Amniotic stem cell (primary cell): ENCODE measurements at regions not wholly inside any gene's neighbourhood (a gene's known extent, or its start where the extent isn't known, plus 50 kb on each side); places are given as distances from the start of the nearest gene placed in this dataset.

ENCODE experiments used
- DNase-seq: peaks from one replicate; lab custom pipeline; 2025; lab: John Stamatoyannopoulos, UW

DNA sequence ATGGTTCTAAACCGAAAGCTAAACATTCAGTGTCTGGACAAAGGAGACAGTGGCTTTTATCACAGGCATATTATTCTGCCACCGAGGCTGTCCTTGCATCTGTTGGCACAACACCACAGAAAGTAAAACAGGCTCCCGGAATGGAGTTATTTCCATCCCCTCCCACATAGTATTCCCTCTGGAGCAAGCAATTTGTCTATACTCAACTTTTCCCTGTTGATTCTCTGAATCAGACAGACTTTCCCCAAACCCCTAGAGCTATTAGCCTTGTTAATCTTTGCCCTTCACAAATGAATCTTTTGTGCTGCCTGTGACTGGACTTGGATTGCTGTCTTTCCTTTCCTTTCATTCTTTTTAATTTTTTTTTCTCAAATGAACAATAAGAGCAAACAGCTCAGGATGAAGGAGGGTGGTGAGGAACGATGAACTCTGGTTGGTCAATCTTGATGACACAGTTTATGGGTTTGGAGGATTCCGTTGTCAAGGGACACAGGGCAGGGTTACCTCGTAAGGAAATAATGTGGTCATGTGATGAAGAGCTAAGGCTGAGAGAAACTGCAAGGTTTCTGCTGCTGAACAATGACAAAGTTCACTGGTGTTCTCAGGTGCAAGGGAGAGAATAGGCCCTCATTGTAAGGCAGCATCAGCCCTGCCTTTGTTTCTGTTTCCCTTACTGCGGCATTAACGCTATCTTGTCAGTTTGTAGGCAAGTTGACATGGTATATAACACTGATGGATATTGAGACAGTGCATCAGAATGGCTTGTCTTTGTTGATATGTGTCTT, 275.0 kb upstream of the BMP2 start:
- no peak for DNase-seq

DNA sequence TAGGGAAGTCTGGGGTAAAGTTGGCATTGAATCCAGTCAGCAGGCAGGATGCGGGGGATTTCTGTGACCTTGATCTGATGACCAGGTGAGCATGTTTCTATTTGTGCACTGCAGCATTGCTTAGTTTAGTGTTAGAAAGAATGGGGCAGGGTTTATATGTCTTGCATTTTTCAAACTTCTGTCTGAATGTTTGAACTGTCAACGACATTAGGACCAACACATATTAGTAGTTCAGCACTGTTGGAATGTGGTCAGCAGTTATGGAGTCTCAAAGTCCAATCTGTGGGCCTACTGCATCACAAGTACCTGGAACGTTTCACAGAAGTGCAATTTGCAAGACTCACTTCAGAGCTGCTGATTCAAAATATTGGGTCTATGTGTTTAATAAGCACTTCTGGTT, 276.6 kb upstream of the BMP2 start:
- no peak for DNase-seq

DNA sequence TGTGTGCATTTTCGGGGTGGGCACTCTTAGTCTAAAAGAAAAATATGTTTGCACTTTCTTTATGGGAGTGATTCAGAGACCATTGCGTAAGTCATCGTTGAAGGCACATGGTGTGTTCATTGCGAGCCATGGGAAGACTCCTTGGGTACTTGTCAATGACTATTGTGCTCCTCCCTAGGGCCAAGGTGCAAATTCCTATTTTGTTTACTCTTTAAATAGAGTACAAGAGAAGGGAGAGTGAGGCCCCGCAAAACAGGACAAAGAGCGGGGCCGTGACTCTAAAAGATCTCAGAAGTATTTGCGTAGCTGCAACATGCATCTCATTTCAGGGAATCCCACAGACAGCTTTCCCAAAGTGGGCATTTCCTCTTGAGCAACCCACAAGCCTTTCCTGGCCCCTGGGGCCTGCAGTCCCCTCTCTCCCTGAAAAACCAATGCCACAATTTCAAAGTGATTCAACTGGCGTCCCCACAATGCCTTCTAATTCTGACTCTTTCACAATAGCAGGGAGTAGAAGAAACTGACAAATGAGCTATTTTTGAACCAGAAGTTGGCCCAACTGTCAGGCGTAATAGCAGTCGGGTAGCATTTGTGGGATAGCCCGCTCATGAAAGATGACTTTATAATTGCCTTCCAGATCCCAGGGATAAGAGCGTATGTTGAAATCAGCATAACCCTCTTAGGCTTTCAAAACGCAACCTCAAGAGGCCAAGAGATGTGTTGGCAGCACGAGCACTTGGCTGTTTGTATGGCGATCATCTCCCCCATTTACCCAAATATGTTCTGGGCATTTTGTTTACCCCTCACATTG, 277.9 kb upstream of the BMP2 start:
- DNase-seq, result no peak

- no peak for DNase-seq
Observed at GRCh38 chr20:6485351-6485750, 282.1 kb upstream of the BMP2 start.

DNA sequence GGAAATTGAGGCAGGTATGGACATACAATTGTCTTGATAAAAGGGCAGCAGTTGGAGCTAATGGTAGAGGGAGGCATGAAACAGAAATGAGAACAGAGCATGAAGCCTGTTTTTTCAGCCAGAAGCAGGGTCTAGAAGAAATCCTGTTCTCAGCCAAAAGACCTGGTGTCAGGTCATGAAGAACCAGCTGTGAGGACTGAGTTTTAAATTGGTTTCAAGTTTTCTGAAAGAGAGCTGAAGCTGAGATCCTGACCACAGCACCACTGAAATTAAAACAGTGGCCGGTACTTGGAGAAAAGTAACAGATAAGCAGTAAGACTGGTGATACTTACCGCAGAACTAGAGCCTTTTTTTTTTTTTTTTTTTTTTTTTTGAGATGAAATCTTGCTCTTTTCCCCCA, 283.8 kb upstream of the BMP2 start:
- no peak for DNase-seq

GRCh38 chr20:6482486-6482885, 285.0 kb upstream of the BMP2 start:
- no peak for DNase-seq

DNA sequence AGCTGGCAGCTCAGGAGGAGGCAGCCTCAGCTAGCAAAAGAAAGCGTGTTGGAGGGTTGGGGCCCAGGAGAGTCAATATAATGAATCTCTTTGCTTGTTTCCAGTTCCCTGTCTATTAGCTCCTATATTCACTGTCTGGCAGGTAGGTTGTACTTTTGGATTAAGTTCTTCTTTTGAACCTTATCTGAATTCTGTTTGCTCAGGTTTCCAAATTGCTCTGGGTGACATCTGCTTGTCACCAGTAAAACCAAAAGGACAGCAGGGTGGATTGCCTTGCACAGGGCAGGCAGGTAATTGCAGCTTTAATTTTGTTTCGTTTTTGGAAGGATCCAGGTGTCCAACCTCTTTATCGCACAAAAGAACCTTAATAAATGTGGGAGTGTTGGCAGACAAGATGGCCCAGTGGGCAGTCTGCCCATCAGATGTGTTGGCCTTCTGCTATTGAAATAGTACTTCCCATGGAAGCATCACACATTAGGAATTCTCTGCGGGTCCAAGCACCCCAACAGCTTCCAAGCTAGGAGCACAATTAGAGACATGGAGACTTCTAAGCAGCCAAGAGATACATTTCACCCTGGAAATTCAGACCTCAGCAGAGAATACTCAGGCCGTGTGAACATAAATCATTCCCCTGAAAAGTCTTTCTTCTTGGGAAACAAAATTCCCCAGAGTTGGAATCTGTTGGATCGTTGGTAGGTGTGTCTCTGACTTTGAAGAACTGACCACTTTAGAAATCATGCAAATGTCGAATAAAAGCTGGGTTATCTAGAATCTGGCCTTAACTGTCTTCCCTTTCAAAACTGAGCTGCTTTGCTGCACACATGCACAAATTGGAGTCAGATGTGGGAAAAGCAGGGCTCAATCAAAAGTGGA, 286.9 kb upstream of the BMP2 start:
- DNase-seq, result no peak

DNA sequence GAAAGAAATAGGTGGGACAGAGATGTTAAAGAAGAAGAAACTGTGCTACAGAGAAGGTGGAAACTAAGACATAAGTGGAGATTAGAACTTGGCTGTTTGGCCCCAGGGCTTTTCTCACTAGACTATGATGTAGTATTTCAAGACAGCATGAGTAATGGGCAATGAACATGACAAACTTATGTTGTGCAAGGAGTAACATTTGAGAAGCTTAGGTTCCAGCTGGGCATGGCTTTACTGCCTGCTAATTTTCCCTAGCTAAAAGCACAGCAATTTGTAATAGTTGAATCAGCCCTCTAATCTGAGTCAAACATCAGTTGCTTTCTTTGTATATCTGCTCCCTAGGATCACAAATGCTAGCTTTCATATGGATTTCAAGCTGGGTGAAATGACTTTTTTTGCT, 294.3 kb upstream of the BMP2 start:
- DNase-seq, result no peak

DNA sequence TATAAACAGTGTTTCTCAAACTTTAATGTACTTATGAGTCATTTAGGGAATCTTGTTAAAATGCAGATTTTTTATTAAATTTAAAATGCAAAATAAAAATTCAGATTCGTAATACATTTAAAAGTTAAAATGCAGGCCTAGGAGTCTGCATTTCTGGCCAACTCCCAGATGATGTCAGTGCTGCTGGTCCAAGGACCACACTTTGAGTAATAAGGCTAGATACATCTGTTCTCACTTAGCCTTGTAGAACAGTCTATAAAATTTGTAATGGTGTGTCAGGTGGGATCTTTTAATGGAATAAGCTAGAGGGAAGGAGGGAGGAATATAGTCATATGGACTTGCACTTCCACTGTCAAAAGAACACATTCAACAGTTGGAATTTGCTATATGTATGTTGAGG, 295.6 kb upstream of the BMP2 start:
- DNase-seq, result no peak

GRCh38 chr20:6471110-6471647, 296.3 kb upstream of the BMP2 start:
- DNase-seq, result no peak

GRCh38 chr20:6469695-6470094, 297.8 kb upstream of the BMP2 start:
- DNase-seq, result no peak

GRCh38 chr20:6468423-6469116, 298.9 kb upstream of the BMP2 start:
- no peak for DNase-seq

- DNase-seq, result no peak
Observed at GRCh38 chr20:6467562-6467961, 299.9 kb upstream of the BMP2 start.

- no peak for DNase-seq
Observed at GRCh38 chr20:6466075-6466810, 301.2 kb upstream of the BMP2 start.

DNA sequence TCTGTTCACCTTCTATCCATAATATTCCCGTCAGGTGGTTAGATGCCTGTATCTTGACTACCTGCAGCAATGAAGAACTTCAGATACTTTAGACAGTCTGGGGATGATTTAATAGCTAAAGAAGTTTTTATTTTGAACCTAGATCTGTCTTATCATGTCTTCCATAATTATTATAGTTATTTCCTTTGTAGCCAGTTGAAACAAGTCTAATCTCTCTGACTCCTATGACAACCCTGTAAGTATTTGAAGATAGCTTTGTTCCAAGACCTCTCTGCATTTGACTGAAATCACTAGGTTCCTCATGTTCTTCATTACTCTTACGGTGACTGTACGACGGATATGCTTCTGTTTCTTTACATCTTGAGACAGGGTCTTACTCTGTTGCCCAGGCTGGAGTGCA, 316.6 kb upstream of the BMP2 start:
- no peak for DNase-seq

- no peak for DNase-seq
Observed at GRCh38 chr20:6440443-6440799, 317.6 kb upstream of the FERMT1 start.

DNA sequence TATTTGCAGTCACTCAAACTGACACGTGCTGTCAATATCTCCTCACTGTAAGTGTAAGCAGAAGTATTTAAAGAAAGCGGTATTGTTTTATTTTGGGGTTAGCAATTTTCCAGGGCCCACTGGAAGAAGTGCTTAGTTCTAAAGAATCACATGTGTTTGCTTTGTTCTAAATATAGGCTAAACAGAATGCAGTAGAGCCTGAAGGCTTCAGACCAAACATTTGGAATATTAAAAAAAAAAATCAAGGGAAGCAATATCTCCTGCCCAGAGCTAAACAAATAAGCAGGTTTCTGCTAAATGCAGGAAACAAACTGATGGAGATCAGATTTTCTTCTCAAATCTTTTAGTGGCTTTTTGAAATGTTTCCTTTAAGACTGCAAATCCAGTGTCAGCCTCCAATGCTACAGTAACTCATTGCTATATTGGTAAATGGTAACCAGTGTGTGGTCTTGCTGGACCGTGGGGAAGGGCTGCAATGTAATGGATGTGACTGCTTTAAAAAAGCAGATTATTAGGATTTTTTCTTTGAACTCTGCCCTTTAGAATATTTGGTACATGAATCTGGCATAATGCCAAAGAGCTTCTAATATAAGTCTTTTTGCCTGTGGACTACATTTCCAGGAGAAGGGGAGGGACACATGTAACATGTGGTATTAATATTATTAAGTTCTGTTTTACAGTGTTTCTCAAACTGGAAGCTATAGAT, 317.1 kb upstream of the FERMT1 start:
- no peak for DNase-seq

- DNase-seq, result no peak
Observed at GRCh38 chr20:6434131-6434530, 311.3 kb upstream of the FERMT1 start.

GRCh38 chr20:6430381-6430780, 307.6 kb upstream of the FERMT1 start:
- DNase-seq, result no peak

- no peak for DNase-seq
Observed at GRCh38 chr20:6426287-6426891, 303.6 kb upstream of the FERMT1 start.
